ENCODE measurements at regions not wholly inside any gene's neighbourhood (a gene's known extent, or its start where the extent isn't known, plus 50 kb on each side); places are given as distances from the start of the nearest gene placed in this dataset.

GRCh38 chr14:94702629-94703028, 67.3 kb downstream of the GSC start:
- Mint-ChIP-seq H3K27me3 (peaks cover 28% of the 10 kb centered on the region), H3K4me1 (ENCODE audit: unreplicated experiment) (peaks cover 8% of the 10 kb centered on the region), H3K27ac (peak overlapping the region; percentile 60), H3K4me3 (no peak overlapping the region), H3K36me3 (no peaks in the 10 kb centered on the region), H3K9me3 (no peaks in the 10 kb centered on the region)
- DNase-seq (ENCODE audit: extremely low spot score, unreplicated experiment) = no peak
- TF ChIP-seq CTCF (conservative IDR thresholded peaks at IDR 0.05) = no peak

GRCh38 chr14:94701861-94702370, 68.0 kb downstream of the GSC start:
- Mint-ChIP-seq H3K36me3 (no peaks in the 10 kb centered on the region), H3K4me1 (ENCODE audit: unreplicated experiment) (peaks cover 4% of the 10 kb centered on the region), H3K27ac (no peak overlapping the region), H3K9me3 (no peaks in the 10 kb centered on the region), H3K27me3 (peaks cover 21% of the 10 kb centered on the region), H3K4me3 (no peak overlapping the region)
- DNase-seq (ENCODE audit: extremely low spot score, unreplicated experiment) = no peak
- TF ChIP-seq CTCF (conservative IDR thresholded peaks at IDR 0.05) = no peak

- no peak for DNase-seq (ENCODE audit: extremely low spot score, unreplicated experiment)
- Mint-ChIP-seq H3K4me1 (ENCODE audit: unreplicated experiment) (peaks cover 4% of the 10 kb centered on the region), H3K36me3 (no peaks in the 10 kb centered on the region), H3K27ac (no peak overlapping the region), H3K4me3 (no peak overlapping the region), H3K9me3 (no peaks in the 10 kb centered on the region), H3K27me3 (peaks cover 17% of the 10 kb centered on the region)
- no peak for TF ChIP-seq CTCF (conservative IDR thresholded peaks at IDR 0.05)
These were observed 69.6 kb downstream of the GSC start for GRCh38 chr14:94700336-94700735.

GRCh38 chr14:94699831-94700230, 70.1 kb downstream of the GSC start:
- no peak overlapping the region for H3K4me3 Mint-ChIP-seq
- H3K36me3 Mint-ChIP-seq = no peaks in the 10 kb centered on the region
- H3K27ac Mint-ChIP-seq = peak overlapping the region; percentile 29
- H3K4me1 Mint-ChIP-seq (ENCODE audit: unreplicated experiment) = peaks cover 4% of the 10 kb centered on the region
- no peak for TF ChIP-seq CTCF (conservative IDR thresholded peaks at IDR 0.05)
- no peak for DNase-seq (ENCODE audit: extremely low spot score, unreplicated experiment)
- peaks cover 17% of the 10 kb centered on the region for H3K27me3 Mint-ChIP-seq
- no peaks in the 10 kb centered on the region for H3K9me3 Mint-ChIP-seq

- no peak overlapping the region for H3K4me3 Mint-ChIP-seq
- DNase-seq (ENCODE audit: extremely low spot score, unreplicated experiment) = no peak
- H3K4me1 Mint-ChIP-seq (ENCODE audit: unreplicated experiment) = peaks cover 11% of the 10 kb centered on the region
- no peaks in the 10 kb centered on the region for H3K36me3 Mint-ChIP-seq
- H3K27me3 Mint-ChIP-seq = peaks cover 21% of the 10 kb centered on the region
- H3K27ac Mint-ChIP-seq = no peak overlapping the region
- H3K9me3 Mint-ChIP-seq = no peaks in the 10 kb centered on the region
- TF ChIP-seq CTCF (conservative IDR thresholded peaks at IDR 0.05) = no peak
These were observed 71.9 kb downstream of the GSC start for GRCh38 chr14:94697773-94698556.
